ENCODE measurements at regions not wholly inside any gene's neighbourhood (a gene's known extent, or its start where the extent isn't known, plus 50 kb on each side); places are given as distances from the start of the nearest gene placed in this dataset.

- H2AFZ ChIP-seq (ENCODE audit: control insufficient read depth, low read length): no peak overlapping the region
- peak overlapping the region; percentile 92 for H3K27ac ChIP-seq (ENCODE audit: control insufficient read depth, insufficient read depth, low read length)
- H4K20me1 ChIP-seq (ENCODE audit: control insufficient read depth, extremely low read depth, insufficient read depth, low read length): no peaks in the 10 kb centered on the region
- peak overlapping the region; percentile 60 for H3K4me2 ChIP-seq (ENCODE audit: control insufficient read depth, extremely low read depth, insufficient read depth, low read depth, low read length)
- FAIRE-seq (peak; percentile 100), DNase-seq (ENCODE audit: low read depth, low spot score) (peak; percentile 83)
- no peaks in the 10 kb centered on the region for H3K27me3 ChIP-seq (ENCODE audit: control insufficient read depth, extremely low read depth, insufficient read depth, low read length)
- H3K36me3 ChIP-seq (ENCODE audit: control insufficient read depth in 2 of 2, extremely low read depth in 1 of 2, insufficient read depth in 2 of 2, low read length in 2 of 2): peaks cover 0 to 3% of the 10 kb centered on the region in 2 experiments
- peak overlapping the region in 2 of 3 experiments; percentile 1 to 28 for H3K4me3 ChIP-seq (ENCODE audit: control insufficient read depth in 2 of 3, extremely low read depth in 1 of 3, insufficient read depth in 2 of 3, low read depth in 1 of 3, low read length in 3 of 3)
- peak overlapping the region; percentile 69 for H3K9ac ChIP-seq (ENCODE audit: control insufficient read depth, extremely low read depth, insufficient read depth, low read length)
- H3K9me1 ChIP-seq (ENCODE audit: control insufficient read depth, extremely low read depth, insufficient read depth, low read length): no peaks in the 10 kb centered on the region
- H3K4me1 ChIP-seq (ENCODE audit: control insufficient read depth, extremely low read depth, insufficient read depth, low read length): peaks cover 35% of the 10 kb centered on the region
- dilution Hi-C loops (cut with MboI; ENCODE audit: extremely low pct_ligation_motif_present, low sequenced_read_pairs): no loop called here
- TF ChIP-seq EZH2 (IDR thresholded peaks at IDR 0.05; ENCODE audit: low read length): no peak
- TF ChIP-seq CTCF (optimal IDR thresholded peaks at IDR 0.05 in 1 of 3, IDR thresholded peaks at IDR 0.05 in 1 of 3, conservative IDR thresholded peaks at IDR 0.05 in 1 of 3; ENCODE audit: extremely low read depth in 1 of 3, insufficient read depth in 2 of 3, low read length in 3 of 3): no peak
- peaks cover 12% of the 10 kb centered on the region for H3K9me3 ChIP-seq (ENCODE audit: control insufficient read depth, low read depth, low read length)
- H3K79me2 ChIP-seq (ENCODE audit: control insufficient read depth, insufficient read depth, low read length): no peaks in the 10 kb centered on the region
These were observed 552.0 kb upstream of the KLF4 start for GRCh38 chr9:108041551-108041950.

GRCh38 chr9:108040783-108041182 is 551.2 kb upstream of the KLF4 start:
- DNase-seq (ENCODE audit: low read depth, low spot score): peak; percentile 84
- TF ChIP-seq CTCF (optimal IDR thresholded peaks at IDR 0.05 in 1 of 3, IDR thresholded peaks at IDR 0.05 in 1 of 3, conservative IDR thresholded peaks at IDR 0.05 in 1 of 3; ENCODE audit: extremely low read depth in 1 of 3, insufficient read depth in 2 of 3, low read length in 3 of 3) (no peak), EZH2 (IDR thresholded peaks at IDR 0.05; ENCODE audit: low read length) (no peak)
- H3K9me3 ChIP-seq (ENCODE audit: control insufficient read depth, low read depth, low read length): peaks cover 12% of the 10 kb centered on the region
- H3K4me2 ChIP-seq (ENCODE audit: control insufficient read depth, extremely low read depth, insufficient read depth, low read depth, low read length): peak overlapping the region; percentile 60
- H3K27me3 ChIP-seq (ENCODE audit: control insufficient read depth, extremely low read depth, insufficient read depth, low read length): no peaks in the 10 kb centered on the region
- H3K79me2 ChIP-seq (ENCODE audit: control insufficient read depth, insufficient read depth, low read length): no peaks in the 10 kb centered on the region
- H4K20me1 ChIP-seq (ENCODE audit: control insufficient read depth, extremely low read depth, insufficient read depth, low read length): no peaks in the 10 kb centered on the region
- dilution Hi-C loops (cut with MboI; ENCODE audit: extremely low pct_ligation_motif_present, low sequenced_read_pairs): no loop called here
- peak overlapping the region; percentile 92 for H3K27ac ChIP-seq (ENCODE audit: control insufficient read depth, insufficient read depth, low read length)
- peaks cover 0 to 3% of the 10 kb centered on the region in 2 experiments for H3K36me3 ChIP-seq (ENCODE audit: control insufficient read depth in 2 of 2, extremely low read depth in 1 of 2, insufficient read depth in 2 of 2, low read length in 2 of 2)
- no peak overlapping the region for H2AFZ ChIP-seq (ENCODE audit: control insufficient read depth, low read length)
- peaks cover 35% of the 10 kb centered on the region for H3K4me1 ChIP-seq (ENCODE audit: control insufficient read depth, extremely low read depth, insufficient read depth, low read length)
- FAIRE-seq: peak; percentile 99
- H3K9ac ChIP-seq (ENCODE audit: control insufficient read depth, extremely low read depth, insufficient read depth, low read length): peak overlapping the region; percentile 69
- H3K4me3 ChIP-seq (ENCODE audit: control insufficient read depth in 2 of 3, extremely low read depth in 1 of 3, insufficient read depth in 2 of 3, low read depth in 1 of 3, low read length in 3 of 3): peak overlapping the region in 1 of 3 experiments; percentile 28
- no peaks in the 10 kb centered on the region for H3K9me1 ChIP-seq (ENCODE audit: control insufficient read depth, extremely low read depth, insufficient read depth, low read length)

Measured in keratinocyte (primary cell).